Stimulated activated memory B cell treated with anti-CD40 and anti-IgM and Interleukin-4, amounts not matched to agents 10 μg/mL and 1 μg/mL and 100 μg/mL, for 72 hours (primary cell): ENCODE measurements at regions not wholly inside any gene's neighbourhood (a gene's known extent, or its start where the extent isn't known, plus 50 kb on each side); places are given as distances from the start of the nearest gene placed in this dataset.

ENCODE experiments used
- ATAC-seq: fragments of 150-1000 bp; cut with Tn5 transposase; 2 replicates; pipeline ENCODE4 v1.10.0; 2021
- H3K27ac Mint-ChIP-seq: one replicate; pipeline ENCODE4 v1.8.0; 2022; ENCODE audit warnings: mild to moderate bottlenecking, mixed read lengths
- H3K27me3 Mint-ChIP-seq: one replicate; pipeline ENCODE4 v1.8.0; 2022; ENCODE audit warnings: mixed read lengths
- H3K36me3 Mint-ChIP-seq: one replicate; pipeline ENCODE4 v1.8.0; 2022; ENCODE audit warnings: mixed read lengths
- H3K4me1 Mint-ChIP-seq: one replicate; pipeline ENCODE4 v1.8.0; 2022; ENCODE audit warnings: mixed read lengths
- H3K4me3 Mint-ChIP-seq: one replicate; pipeline ENCODE4 v1.8.0; 2022; ENCODE audit warnings: mild to moderate bottlenecking, moderate library complexity, mixed read lengths
- H3K9me3 Mint-ChIP-seq: one replicate; pipeline ENCODE4 v1.8.0; 2022; ENCODE audit warnings: mixed read lengths

DNA sequence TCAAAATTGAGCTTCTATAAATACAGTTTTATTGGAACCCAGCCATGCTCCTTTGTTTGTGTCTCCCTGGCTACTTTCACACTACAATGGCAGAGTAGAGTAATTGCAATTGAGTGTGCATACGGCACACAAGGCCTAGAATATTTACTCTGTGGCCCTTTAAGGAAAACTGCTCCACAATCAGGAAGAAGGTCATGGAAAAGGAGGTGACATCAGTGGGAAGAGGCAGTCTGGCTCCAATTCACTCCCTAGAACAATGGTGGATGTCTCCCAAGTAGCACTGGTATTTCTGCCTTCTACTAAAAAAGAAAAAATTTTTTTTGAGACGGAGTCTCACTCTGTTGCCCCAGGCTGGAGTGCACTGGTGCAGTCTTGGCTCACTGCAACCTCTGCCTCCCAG lies 51.3 kb downstream of the KRTAP19-8 start:
- no peaks in the 10 kb centered on the region for H3K9me3 Mint-ChIP-seq
- no peak overlapping the region for H3K4me3 Mint-ChIP-seq
- peaks cover 5% of the 10 kb centered on the region for H3K27me3 Mint-ChIP-seq
- ATAC-seq, result no peak
- no peaks in the 10 kb centered on the region for H3K36me3 Mint-ChIP-seq
- no peaks in the 10 kb centered on the region for H3K4me1 Mint-ChIP-seq
- no peak overlapping the region for H3K27ac Mint-ChIP-seq

DNA sequence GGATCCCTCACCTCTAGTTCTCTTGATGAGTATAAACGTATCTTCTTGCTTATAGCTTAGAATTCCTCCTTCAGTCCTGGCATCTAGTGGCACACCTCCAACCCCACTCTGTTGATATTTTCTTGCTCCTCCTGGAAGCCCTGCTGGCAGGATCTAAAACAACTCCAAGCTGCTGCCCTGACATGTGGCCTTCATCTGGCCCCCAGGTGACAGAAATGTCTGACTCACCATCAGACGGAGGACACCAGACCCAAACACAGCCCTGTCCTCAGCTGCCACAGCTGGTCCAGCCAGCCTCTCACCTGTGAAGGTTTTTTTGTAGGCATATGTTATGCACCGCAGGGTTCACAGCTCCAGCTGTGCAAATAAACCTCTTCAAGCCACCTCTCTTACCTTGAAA lies 53.4 kb downstream of the KRTAP19-8 start:
- H3K36me3 Mint-ChIP-seq, result no peaks in the 10 kb centered on the region
- no peak overlapping the region for H3K4me3 Mint-ChIP-seq
- no peaks in the 10 kb centered on the region for H3K9me3 Mint-ChIP-seq
- no peaks in the 10 kb centered on the region for H3K4me1 Mint-ChIP-seq
- no peak for ATAC-seq
- H3K27me3 Mint-ChIP-seq, result no peaks in the 10 kb centered on the region
- H3K27ac Mint-ChIP-seq, result no peak overlapping the region

DNA sequence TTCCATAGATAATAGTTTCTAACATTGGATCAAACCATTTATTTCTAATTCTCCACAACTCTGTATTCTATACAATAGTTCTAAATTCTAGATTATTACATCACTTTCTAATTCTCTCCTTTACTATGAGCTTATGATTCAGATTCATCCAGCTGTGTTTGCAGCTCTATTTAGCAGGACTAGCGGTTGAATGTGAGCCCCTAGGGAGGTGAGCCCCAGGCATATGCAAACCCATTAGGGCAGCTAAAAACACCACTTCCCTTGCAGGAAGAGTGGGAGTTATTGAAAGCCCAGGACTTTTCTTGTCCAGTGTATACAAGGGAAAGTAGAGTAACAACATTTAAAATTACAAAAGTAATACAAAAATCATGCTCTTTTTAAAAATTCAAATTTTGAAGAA lies 56.9 kb downstream of the KRTAP19-8 start:
- Mint-ChIP-seq H3K9me3 (no peaks in the 10 kb centered on the region), H3K36me3 (no peaks in the 10 kb centered on the region), H3K4me3 (no peak overlapping the region), H3K27ac (no peak overlapping the region), H3K4me1 (peaks cover 11% of the 10 kb centered on the region), H3K27me3 (no peaks in the 10 kb centered on the region)
- ATAC-seq, result no peak

DNA sequence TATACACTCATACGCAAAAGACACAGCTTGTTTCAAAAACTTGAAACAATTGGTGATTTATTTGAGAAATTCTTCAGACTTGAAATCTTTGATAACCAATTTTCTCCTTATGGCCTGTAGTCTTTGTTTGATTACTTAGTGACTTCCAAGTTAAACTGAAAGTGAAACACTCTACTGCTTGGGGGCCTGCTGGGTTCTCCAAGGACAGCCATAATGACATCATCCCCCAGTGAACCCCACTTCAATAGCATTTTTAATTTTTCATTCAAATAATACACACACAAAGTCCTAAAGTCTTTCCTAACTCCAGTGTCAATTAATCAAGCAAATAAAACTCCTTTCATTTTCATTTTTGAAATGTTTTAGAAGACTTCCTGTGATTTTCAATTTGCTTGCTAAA lies 59.2 kb downstream of the KRTAP19-8 start:
- Mint-ChIP-seq H3K9me3 (no peaks in the 10 kb centered on the region), H3K4me3 (no peak overlapping the region), H3K4me1 (peaks cover 11% of the 10 kb centered on the region), H3K36me3 (no peaks in the 10 kb centered on the region), H3K27ac (no peak overlapping the region), H3K27me3 (peaks cover 5% of the 10 kb centered on the region)
- ATAC-seq, result no peak

DNA sequence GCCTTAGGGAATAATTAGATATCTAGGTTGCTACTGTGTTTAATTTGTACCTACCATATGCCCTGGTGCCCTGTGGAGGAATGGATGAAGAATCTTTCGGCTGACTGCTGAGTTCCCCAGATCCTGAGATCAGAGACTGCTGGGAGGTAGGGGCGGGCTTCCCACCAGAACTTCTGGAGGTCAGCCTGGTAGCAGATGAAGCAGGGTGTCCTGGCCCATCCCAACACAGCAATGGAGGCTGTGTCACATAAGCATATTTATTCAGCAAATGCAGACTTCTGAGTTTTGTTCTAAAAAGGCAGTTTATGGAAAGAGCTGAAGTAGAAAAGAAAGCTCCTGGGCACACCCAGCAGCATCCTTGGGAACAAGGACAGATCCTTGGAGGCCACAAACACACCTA lies 74.0 kb downstream of the KRTAP19-8 start:
- H3K27me3 Mint-ChIP-seq, result no peaks in the 10 kb centered on the region
- H3K27ac Mint-ChIP-seq, result no peak overlapping the region
- no peak overlapping the region for H3K4me3 Mint-ChIP-seq
- ATAC-seq, result no peak
- H3K9me3 Mint-ChIP-seq, result peaks cover 3% of the 10 kb centered on the region
- H3K36me3 Mint-ChIP-seq, result no peaks in the 10 kb centered on the region
- H3K4me1 Mint-ChIP-seq, result no peaks in the 10 kb centered on the region

DNA sequence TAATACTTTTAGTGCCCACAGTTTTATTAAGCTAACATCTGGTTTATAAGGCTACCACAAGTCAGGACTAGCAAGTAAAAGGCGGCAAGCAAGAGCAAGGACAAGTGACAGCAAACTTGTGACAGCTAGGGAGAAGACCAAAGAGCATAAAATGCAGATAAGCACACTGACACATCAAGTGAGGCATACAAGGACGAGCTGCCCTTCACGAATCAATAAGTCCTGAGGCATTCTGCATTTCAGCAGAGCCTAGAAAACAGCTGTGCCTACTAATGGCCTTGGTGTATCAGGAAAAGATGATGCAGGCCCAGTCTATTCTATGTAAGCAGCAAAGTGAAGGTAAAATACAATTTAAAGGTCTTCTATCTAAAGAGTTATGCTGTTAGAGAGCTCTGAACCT lies 74.8 kb downstream of the KRTAP19-8 start:
- Mint-ChIP-seq H3K27me3 (no peaks in the 10 kb centered on the region), H3K4me3 (no peak overlapping the region), H3K4me1 (no peaks in the 10 kb centered on the region), H3K9me3 (no peaks in the 10 kb centered on the region), H3K36me3 (no peaks in the 10 kb centered on the region), H3K27ac (no peak overlapping the region)
- no peak for ATAC-seq

DNA sequence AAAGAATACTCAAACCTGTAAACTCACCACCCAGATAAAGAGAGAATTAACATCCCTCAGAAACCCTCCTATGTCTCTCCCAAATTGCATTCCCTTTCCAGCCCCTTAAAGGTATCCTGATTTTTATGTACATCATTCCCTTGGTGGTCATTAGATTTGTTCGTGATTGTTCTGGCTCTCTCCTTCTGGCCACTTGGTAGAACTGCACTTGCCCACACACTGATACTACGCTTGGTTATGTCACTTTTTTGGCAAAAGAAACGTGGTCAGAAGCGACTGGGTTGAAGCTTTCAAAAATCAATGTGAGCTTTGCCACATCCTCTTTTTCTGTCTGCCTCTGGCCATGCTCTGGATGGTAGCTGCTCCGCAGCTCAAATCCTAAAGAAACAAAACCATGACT lies 76.3 kb downstream of the KRTAP19-8 start:
- H3K4me1 Mint-ChIP-seq, result no peaks in the 10 kb centered on the region
- no peak overlapping the region for H3K4me3 Mint-ChIP-seq
- no peak overlapping the region for H3K27ac Mint-ChIP-seq
- ATAC-seq, result no peak
- no peaks in the 10 kb centered on the region for H3K27me3 Mint-ChIP-seq
- no peaks in the 10 kb centered on the region for H3K36me3 Mint-ChIP-seq
- no peaks in the 10 kb centered on the region for H3K9me3 Mint-ChIP-seq

DNA sequence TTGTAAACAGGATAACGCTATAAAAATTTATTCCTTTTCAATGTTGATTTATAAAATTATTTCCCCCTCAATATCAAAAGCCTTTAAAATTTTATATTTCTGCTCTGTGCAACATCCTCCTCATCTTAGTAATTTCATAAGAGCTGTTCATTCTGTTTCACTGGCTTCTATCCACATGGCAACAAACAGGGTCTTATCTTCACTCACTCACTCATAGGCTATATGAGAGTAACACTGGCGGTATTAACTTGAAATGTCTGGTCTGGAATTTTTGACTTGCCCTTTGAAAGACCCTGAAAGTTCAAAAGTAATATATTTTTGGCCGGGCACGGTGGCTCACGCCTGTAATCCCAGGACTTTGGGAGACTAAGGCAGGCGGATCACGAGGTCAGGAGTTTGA lies 77.4 kb upstream of the KRTAP11-1 start:
- peaks cover 6% of the 10 kb centered on the region for H3K9me3 Mint-ChIP-seq
- H3K27me3 Mint-ChIP-seq, result no peaks in the 10 kb centered on the region
- ATAC-seq, result no peak
- H3K4me3 Mint-ChIP-seq, result no peak overlapping the region
- no peaks in the 10 kb centered on the region for H3K36me3 Mint-ChIP-seq
- H3K4me1 Mint-ChIP-seq, result no peaks in the 10 kb centered on the region
- H3K27ac Mint-ChIP-seq, result no peak overlapping the region

DNA sequence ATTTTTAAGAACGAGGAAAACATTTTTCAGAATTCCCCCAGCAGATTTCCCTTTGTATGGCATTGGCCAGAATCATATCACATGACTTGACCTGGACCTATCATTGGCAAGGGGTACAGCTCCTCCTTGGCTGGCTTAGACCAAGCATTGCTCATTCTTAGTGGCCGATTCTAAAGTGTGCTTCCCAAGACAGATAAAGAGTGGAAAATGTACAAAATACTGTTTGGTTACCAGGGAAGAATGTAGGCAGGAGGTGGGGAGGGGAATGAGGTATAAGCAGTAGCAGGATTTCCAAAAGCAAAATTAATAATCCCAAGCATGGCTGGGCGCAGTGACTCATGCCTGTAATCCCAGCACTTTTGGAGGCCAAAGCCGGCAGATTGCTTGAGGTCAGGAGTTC lies 75.6 kb upstream of the KRTAP11-1 start:
- ATAC-seq, result no peak
- Mint-ChIP-seq H3K4me1 (no peaks in the 10 kb centered on the region), H3K4me3 (no peak overlapping the region), H3K9me3 (peaks cover 6% of the 10 kb centered on the region), H3K27ac (no peak overlapping the region), H3K36me3 (no peaks in the 10 kb centered on the region), H3K27me3 (no peaks in the 10 kb centered on the region)

DNA sequence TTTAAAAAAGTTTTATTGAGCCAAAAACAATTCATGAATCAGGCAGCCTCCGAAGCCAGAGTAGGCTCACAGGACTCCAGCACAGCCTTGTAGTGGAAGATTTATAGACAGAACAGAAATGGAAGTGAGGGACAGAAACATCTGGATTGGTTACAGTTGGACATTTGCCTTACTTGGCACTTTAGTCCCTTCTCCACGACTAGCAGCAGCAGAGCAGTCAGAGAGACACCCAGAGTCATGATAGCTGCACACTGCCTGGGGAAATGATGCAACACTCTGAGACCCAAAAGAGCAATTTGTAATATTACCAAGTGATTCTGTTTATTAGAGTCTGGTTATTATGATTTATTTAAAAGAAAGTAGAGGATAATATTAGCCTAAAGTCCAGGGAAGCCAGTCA lies 72.2 kb upstream of the KRTAP11-1 start:
- Mint-ChIP-seq H3K27me3 (no peaks in the 10 kb centered on the region), H3K36me3 (no peaks in the 10 kb centered on the region), H3K27ac (no peak overlapping the region), H3K4me1 (no peaks in the 10 kb centered on the region), H3K4me3 (no peak overlapping the region), H3K9me3 (peaks cover 6% of the 10 kb centered on the region)
- ATAC-seq, result no peak

DNA sequence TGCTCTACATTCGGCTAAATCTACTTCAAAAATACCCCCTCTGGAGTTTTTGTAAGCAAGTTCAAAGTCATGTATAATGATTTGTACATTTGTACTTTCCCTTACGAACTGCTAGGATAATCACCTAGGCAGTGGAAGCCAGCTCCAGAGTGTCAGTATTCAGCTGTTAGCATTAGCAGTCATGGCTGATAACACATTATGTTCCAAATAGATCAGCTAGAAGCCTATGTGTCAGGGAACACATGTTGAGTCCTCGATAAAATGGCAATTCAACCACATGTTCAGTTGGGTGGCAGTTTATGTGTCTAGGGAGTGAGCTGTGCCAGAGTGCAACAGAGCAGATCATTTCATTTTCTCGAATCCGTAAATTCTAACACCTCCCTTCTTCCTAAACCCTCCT lies 65.8 kb upstream of the KRTAP11-1 start:
- Mint-ChIP-seq H3K27ac (no peak overlapping the region), H3K4me3 (no peak overlapping the region), H3K4me1 (no peaks in the 10 kb centered on the region), H3K27me3 (no peaks in the 10 kb centered on the region), H3K9me3 (peaks cover 6% of the 10 kb centered on the region), H3K36me3 (no peaks in the 10 kb centered on the region)
- no peak for ATAC-seq

DNA sequence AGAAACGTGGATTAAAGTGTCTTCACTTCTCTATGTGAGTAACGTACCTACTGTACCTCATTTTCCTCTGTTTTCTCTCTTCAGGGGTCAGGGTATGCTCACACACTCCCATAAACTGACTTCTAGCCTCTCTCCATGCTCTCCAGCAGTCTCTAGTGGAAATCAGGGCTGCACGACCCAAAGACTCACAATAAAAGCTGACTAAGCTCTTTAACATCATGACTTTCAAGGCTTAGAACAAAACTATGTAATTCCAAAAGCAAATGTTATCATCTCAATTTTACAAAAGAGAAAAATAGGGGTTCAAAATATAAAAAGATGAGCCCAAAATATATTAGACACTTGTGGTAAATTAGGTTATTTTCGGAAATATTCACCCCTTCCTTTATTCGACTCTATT lies 62.5 kb upstream of the KRTAP11-1 start:
- peaks cover 6% of the 10 kb centered on the region for H3K9me3 Mint-ChIP-seq
- H3K27me3 Mint-ChIP-seq, result no peaks in the 10 kb centered on the region
- no peaks in the 10 kb centered on the region for H3K4me1 Mint-ChIP-seq
- H3K4me3 Mint-ChIP-seq, result no peak overlapping the region
- H3K27ac Mint-ChIP-seq, result no peak overlapping the region
- ATAC-seq, result no peak
- no peaks in the 10 kb centered on the region for H3K36me3 Mint-ChIP-seq

DNA sequence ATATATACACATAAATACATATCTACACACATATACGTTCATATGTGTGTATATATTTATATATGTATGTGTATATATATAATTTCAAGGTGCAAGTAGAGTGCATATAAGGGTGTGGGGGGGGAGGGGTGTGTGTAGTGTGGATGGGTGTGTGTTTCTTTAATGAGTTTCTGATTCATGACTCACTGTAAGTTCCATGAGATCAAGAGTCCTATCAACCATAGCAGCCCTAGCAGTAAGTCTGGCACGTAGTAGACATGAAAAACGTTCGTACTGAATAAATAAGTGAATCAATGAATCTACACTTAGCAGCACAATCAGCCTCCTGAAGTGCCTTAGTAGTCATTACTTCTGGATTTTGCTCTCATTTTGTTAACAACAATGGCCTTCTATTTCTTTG lies 61.9 kb upstream of the KRTAP11-1 start:
- H3K36me3 Mint-ChIP-seq, result no peaks in the 10 kb centered on the region
- no peaks in the 10 kb centered on the region for H3K27me3 Mint-ChIP-seq
- no peaks in the 10 kb centered on the region for H3K4me1 Mint-ChIP-seq
- no peak for ATAC-seq
- no peak overlapping the region for H3K4me3 Mint-ChIP-seq
- H3K9me3 Mint-ChIP-seq, result peaks cover 4% of the 10 kb centered on the region
- H3K27ac Mint-ChIP-seq, result no peak overlapping the region

DNA sequence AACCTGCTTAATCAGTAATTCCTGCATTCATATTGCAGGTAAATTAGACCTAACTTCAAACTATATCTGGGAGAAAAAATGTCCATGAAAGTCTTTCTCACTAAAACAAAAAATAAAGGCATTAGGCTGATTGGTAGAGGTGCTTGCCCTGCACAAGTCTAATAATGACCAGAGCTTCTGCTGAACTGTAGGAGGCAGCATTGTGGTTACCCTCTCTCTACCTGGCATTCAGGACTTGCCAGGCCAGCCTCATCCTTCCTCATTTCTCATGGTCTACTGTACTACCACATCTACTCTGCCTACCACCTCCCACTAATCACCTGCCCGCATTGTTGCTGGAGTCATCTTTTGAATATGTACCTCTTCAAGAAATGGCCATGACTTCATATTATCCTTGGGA lies 60.8 kb upstream of the KRTAP11-1 start:
- Mint-ChIP-seq H3K36me3 (no peaks in the 10 kb centered on the region), H3K9me3 (peaks cover 6% of the 10 kb centered on the region), H3K4me1 (no peaks in the 10 kb centered on the region), H3K27me3 (no peaks in the 10 kb centered on the region), H3K4me3 (no peak overlapping the region), H3K27ac (no peak overlapping the region)
- ATAC-seq, result no peak

DNA sequence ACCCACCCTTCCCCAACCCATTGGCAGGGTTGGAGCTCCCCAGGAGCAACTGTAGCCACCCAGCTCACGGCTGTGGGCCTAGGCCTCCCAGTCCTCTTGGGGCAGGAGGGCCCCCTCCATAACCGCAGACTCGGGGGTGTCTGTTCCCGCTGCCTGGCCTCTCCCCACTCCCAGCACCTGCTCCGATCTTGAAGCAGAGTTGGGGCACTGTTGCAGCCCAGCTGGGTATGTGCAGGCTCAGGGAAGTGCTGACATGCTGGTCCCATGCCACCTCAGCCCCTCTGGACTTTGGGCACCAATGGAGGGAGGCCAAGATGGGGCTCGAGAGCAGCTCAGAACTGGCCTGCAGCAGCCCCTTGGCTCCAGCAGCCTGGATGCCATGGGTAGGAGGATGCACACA lies 54.8 kb upstream of the KRTAP11-1 start:
- Mint-ChIP-seq H3K9me3 (peaks cover 6% of the 10 kb centered on the region), H3K4me1 (no peaks in the 10 kb centered on the region), H3K27me3 (no peaks in the 10 kb centered on the region), H3K4me3 (no peak overlapping the region), H3K36me3 (no peaks in the 10 kb centered on the region), H3K27ac (no peak overlapping the region)
- peak; percentile 12 for ATAC-seq

DNA sequence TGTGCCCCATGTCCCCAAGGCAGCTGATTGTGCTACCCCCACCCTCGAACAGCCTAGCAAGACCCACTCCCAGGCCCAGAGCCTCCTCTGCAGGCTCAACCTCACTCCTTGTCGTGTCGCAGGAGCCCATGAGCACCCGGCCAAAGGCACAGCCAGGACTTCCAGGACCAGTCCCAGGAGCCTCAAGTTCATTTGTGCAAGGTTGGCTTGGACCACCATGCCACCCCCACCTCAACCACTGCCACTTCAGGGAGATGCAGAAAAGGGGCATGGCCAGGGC lies 54.4 kb upstream of the KRTAP11-1 start:
- Mint-ChIP-seq H3K27me3 (no peaks in the 10 kb centered on the region), H3K27ac (no peak overlapping the region), H3K9me3 (peaks cover 6% of the 10 kb centered on the region), H3K4me1 (no peaks in the 10 kb centered on the region), H3K36me3 (no peaks in the 10 kb centered on the region), H3K4me3 (no peak overlapping the region)
- no peak for ATAC-seq

DNA sequence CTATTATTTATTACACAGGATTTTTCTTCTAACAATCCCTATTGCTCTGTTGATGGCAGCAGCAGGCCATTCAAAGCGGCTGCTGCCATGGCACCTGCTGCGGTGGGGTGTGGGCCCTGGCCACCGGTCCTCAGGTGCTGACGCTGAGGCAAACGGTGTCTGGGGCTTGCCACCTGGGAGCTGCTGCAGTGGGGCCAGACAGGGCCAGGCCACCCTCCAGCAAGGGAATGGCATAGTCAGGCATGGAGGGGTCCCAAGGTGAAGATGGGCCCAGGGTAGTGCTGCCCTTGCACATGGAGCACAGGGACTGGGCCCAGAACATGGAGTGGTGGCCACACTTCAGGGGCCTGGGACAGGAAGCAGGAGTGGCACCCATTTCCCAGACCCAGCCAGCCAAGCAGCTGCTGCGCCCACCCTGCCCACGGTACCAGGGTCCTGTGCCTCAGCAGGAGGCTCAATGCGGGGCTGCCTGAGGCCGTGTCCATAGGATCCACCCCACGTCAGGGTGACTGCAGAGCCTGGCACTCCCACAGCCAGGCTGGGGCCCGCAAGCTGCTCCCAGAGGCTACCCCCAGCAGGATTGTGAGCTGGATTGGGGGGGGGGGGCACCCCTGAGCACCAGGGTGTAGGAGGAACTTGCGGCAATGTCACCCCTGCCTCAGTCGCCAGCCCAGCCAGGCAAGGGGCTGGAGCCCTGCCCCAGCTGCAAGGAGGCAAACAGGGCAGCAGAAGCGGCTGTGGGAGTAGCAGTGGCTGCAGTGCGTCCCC lies 53.9 kb upstream of the KRTAP11-1 start:
- no peak overlapping the region for H3K4me3 Mint-ChIP-seq
- ATAC-seq, result no peak

More for the DNA sequence above, 53.9 kb upstream of the KRTAP11-1 start:
- H3K4me1 Mint-ChIP-seq, result no peaks in the 10 kb centered on the region
- peaks cover 6% of the 10 kb centered on the region for H3K9me3 Mint-ChIP-seq
- no peak overlapping the region for H3K27ac Mint-ChIP-seq
- no peaks in the 10 kb centered on the region for H3K27me3 Mint-ChIP-seq
- H3K36me3 Mint-ChIP-seq, result no peaks in the 10 kb centered on the region
